Upper lobe of left lung (tissue), 4 donors: ENCODE measurements at regions not wholly inside any gene's neighbourhood (a gene's known extent, or its start where the extent isn't known, plus 50 kb on each side); places are given as distances from the start of the nearest gene placed in this dataset.

Source experiments
- POLR2A ChIP-seq, 4 donors: fragments of 450-650 bp; IDR thresholded peaks; one replicate each; pipeline ENCODE4 v1.5.1; 2016 to 2017; ENCODE audit warnings: antibody characterized with exemption in 4 of 4, mild to moderate bottlenecking in 2 of 4
- TF ChIP-seq, protein P1 (sequence below), 6 experiments: fragments of 450-650 bp in 4 of 6; fragments of 200-600 bp in 2 of 6; sonication (generic) in 2 of 6; IDR thresholded peaks; one replicate each; pipeline ENCODE4 v1.5.1; 2016 to 2019; ENCODE audit warnings: antibody characterized with exemption in 6 of 6

DNA sequence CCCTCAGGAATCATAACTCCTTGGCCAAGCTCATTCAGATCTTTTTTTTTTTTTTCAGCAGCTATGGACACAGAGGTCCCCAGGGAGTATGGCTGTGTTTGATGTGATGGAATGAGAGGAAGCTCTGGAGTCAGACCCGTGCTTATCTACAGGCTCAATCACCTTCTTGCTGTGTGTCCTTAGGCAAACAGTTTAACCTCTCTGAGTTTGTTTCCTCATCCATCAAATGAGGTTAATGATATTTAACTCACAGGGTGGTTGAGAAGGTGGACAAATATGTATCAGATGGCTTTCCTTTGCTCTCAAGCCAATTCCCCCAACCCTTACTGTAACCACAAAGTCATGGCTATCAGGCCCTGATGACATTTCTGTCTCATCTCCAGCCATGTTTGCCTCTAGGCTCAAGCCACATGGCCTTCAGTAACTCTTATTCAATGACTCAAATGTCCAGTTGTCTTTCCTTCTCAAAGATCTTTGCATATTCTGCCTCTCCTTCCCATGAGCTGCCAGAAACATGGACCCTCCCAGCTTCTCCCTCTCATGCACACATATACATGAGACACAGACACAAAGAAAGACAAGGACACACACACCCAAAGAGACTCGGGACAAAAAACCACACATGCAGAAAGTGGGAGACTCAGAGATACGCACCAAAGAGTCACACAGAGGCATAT lies 303.5 kb upstream of the KAZN start:
- TF ChIP-seq, protein P1, sequence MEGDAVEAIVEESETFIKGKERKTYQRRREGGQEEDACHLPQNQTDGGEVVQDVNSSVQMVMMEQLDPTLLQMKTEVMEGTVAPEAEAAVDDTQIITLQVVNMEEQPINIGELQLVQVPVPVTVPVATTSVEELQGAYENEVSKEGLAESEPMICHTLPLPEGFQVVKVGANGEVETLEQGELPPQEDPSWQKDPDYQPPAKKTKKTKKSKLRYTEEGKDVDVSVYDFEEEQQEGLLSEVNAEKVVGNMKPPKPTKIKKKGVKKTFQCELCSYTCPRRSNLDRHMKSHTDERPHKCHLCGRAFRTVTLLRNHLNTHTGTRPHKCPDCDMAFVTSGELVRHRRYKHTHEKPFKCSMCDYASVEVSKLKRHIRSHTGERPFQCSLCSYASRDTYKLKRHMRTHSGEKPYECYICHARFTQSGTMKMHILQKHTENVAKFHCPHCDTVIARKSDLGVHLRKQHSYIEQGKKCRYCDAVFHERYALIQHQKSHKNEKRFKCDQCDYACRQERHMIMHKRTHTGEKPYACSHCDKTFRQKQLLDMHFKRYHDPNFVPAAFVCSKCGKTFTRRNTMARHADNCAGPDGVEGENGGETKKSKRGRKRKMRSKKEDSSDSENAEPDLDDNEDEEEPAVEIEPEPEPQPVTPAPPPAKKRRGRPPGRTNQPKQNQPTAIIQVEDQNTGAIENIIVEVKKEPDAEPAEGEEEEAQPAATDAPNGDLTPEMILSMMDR (IDR thresholded peaks at IDR 0.05) = no peak
- TF ChIP-seq POLR2A (IDR thresholded peaks at IDR 0.05) = no peak
